IPS-NIHi11 (cell line): ENCODE measurements at regions not wholly inside any gene's neighbourhood (a gene's known extent, or its start where the extent isn't known, plus 50 kb on each side); places are given as distances from the start of the nearest gene placed in this dataset.

Source experiments
- DNase-seq: peaks from one replicate; pipeline ENCODE4 v3.0.0; 2012; ENCODE audit warnings: mixed read lengths, low spot score

DNA sequence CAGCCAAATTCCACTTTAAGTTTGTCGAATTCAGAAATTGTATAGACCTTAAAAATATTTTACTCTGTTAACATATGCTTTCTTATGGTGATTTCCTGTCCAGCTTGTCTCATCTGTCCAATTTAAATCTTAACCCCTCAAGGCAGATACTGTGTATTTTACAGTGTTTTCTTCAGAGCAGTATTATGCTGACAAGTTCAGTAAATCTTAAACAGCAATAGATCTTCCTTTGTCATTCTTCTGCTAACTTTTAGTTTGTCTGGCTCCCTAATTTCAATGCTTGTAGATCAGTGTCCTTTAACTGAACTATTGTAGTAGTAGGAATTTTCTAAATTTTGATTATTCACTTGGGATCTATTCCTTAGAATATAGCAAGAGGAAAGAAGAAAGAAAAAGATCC lies 52.8 kb upstream of the MEIS1 start:
- DNase-seq = no peak

DNA sequence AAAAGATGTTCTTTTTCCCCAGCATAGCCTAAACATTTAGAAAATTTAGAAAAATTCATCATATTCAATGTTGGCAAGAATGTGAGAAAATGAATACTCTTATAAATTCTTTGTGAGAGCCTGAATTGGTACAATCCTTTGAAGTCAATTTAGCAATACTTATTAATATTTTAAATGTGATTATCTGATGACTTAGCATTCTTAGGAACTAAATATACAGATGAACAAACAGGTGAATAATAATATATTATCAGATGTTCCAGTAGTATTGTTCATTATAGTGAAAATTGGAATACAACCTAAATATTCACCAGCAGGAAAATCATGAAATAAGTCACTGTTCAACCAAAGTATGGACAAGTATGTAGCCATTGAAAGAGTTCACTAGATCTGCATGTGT lies 55.5 kb upstream of the MEIS1 start:
- no peak for DNase-seq

DNA sequence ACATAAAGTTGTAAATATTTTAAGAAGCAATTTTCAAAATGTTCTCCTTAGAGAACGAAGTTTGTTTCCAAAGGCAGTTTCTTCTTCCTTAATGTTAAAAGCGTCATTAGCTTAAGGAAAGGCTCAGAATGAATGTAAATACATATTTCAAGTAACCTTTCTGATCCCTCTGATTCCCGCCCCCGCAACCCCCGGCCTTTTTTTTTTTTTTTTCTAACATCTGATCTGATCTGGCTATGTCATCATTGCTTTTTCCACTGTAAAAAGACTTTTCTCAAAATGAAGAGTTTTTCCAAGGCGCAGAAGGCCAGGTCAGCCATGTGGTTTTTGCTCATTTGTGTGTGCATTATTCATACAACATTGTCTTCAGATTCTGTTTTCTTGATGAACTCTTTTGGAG lies 57.1 kb upstream of the MEIS1 start:
- no peak for DNase-seq

DNA sequence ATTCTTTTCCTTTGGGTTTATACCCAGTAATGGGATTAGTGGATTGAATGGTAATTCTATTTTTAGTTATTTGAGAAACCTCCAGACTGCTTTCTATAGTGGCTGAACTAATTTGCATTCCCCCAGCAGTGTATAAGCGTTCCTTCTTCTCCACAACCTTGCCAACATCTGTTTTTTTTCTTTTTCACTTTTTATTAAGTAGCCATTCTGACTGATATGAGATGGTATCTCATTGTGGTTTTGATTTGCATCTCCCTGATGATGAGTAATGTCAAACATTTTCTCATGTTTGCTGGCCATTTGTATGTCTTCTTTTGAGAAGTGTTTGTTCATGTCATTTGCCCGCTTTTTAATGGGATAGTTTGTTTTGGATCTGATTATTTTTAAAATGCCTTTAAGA lies 64.1 kb upstream of the MEIS1 start:
- no peak for DNase-seq

DNA sequence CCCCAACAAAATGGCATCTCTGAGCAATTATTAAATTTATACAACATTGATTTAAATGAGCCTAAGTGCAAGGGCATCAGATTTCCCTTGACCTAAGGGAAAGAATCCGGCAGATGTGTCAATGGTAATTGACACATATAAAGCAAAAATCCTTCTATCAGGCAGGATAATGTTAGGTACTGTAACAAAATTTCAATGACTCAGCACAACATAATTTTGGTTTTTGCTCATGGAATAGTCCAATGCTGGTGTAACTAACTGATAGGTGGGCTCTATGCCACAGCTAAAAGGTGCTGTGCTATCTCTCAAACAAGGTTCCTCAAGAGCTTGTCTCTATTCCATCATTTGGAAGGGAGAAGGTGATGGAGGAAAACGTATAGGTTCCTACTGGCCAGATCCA lies 68.3 kb upstream of the MEIS1 start:
- no peak for DNase-seq

DNA sequence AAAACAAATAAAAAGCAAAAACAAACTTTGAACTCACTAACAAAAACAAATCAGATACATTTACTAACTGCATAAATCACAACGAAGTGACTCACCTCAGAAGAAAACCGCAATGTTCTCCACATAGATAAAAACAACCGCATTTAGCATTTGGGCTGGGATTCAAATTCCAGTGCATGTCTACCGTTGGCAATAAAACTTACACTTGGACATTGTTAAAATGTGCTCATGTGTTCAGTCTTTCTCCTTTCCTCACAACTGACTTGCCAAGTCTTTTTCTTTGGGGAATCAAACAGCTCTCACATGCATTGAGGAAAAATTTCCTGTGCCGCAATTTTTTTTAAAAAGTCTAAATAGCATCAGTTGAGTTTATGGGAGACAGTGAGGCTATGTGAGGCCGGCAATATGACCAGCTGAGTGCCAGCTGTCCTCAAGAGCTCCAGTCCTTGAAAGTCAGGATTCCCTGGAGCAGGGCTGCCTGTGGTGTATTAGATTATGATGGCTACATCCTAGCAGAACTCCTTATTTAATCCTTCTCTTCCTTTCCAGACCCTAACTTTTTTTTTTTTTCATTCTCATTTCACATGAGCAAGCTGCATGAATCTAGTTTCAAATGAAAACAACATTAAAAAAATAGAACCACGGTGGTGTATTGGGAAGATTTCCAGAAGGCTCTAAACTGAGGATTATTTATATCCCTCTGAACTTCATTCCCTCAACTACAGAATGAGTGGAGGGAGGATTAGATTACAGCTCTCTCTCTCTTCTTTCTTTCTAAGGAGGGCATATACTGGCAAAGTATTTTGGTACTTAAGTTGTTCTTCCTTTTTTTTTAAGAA lies 70.2 kb upstream of the MEIS1 start:
- DNase-seq = no peak

DNA sequence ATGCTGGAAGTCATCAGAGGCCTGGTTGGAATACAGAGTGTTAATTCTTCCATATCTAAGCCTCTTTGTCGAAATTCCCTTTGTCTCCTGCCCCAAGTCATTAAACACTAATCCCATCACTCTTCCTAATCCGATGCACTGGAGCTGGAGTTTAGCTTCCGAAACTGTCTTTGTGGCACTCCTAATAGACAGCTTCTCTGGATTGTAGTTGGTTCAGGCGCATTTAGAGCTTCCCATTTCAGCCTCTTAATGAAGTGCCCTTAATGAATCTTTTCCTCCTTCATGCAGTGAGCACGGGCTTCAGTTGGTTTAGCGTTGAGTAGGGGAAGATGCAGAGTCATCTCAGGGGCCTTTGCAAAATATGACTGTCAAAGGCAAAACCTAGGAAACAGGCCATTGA lies 72.2 kb upstream of the MEIS1 start:
- DNase-seq = no peak

DNA sequence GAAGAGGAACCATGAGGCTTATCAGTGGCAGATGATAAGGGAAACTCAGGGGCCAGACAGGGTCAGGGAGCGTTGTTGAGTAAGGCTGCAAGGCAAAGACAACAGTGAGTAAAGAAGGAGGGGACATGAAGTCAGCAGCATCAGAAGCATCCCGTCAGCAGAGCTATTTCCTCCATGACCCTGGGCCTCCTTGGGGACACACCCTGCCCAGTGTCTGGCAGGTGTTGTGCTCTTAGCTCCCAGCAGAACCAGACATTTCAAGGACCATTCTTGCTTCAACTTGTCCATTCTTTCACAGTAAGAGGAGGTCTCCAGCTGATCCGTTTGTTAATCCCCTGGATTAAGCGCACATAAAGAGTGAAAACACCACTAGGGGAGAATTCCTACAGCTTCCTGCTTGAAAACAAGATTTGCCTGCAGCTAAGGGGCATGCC lies 88.7 kb upstream of the MEIS1 start:
- no peak for DNase-seq

DNA sequence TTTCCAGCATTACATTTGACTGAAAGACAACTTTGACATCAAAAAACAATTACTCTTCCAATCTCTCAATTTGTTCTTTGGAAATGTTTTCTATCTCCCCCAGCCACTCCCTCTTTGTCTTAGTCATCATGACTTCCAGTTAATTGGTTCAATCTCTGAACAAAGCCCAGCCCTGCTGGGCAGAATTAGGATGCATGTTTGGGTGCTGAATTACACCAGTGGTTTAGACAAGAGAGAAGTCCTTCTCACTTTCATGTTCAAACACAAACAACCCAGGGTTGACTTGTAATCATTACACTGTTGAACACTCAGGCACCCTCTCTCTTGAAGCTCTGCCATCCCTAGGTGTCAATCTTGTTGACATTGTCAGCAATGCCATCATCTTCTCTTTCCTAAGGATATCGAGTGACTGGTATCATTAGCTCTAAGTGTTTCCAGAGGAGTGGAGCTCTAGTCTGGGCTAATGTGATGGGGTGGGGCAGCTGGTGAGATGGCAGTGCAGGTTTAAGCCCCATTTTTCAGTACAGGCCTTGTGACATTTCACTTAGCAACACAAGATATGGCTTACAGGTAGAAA lies 90.8 kb upstream of the MEIS1 start:
- DNase-seq = no peak

DNA sequence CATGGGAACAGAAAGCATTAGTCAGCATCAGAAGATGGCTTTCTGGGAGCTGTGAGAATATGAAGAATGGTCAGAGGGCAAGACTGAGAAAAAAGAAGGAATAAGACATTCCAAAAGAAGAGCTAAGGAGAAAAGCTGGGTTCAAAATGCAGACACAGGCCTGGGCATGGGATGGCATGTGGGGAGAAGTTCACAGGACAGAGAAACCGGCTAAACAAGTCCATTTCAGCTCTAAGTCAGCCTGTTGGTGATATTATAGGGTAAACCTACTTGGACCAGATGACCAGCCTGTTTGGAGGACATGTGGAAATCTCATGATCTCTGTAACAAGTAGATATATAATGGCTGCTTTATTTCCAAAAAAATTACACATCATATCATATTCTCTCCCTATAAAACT lies 91.7 kb upstream of the MEIS1 start:
- DNase-seq = no peak

DNA sequence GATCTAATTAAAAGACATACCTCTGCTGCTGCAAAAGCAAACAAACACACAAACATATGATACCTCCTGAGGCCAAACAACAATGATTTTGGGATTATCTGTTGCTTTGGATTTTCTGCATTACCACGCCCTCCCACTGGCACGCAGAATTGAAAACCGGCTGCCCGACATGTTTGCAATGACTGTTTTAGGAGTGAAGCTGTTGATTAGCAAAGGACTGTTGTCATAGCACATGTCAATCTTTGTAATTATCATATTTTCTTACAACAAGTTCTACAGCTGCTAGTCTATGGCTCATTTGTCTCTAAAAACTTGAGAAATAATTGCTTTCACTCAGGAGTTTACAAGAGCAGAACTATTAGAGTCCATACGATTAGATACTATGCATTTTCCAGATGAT lies 94.4 kb upstream of the MEIS1 start:
- no peak for DNase-seq

DNA sequence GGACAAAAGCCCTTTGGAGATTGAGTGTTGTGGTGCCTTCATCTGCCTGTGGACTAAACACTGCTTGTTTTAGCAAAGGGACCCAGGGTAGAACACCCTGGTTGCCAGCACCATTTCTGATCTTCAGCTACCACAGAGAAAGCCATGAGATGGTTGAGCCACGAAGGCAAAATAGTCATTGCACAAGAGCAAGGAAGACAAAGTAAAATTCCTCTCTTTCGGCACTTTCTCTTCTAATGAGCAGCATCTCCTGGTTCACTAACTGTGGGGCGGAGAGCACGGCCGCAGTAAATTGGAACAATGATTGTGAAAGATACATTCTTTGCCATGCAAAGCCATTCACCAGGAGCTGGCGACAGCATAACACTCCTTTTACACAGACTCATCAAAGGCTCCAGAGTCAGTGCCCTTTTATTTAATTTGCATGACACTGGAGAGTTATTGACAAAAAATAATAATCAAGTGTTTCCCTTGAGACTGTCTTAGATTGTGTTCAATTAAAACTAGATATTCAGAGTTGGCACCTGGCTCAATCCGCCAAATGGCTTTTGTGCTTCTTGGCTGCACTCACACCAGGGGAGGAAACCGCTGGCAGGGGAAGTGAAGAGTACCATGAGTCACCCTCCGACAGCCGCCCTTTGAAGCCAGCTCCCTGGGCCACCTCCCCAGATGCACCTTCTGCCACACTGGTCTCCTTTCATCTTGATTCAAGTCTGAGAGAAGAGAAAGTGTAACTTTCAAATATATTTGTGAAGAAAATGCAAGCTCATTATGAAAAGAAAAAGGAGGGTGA lies 100.5 kb upstream of the MEIS1 start:
- DNase-seq = peak; percentile 58

DNA sequence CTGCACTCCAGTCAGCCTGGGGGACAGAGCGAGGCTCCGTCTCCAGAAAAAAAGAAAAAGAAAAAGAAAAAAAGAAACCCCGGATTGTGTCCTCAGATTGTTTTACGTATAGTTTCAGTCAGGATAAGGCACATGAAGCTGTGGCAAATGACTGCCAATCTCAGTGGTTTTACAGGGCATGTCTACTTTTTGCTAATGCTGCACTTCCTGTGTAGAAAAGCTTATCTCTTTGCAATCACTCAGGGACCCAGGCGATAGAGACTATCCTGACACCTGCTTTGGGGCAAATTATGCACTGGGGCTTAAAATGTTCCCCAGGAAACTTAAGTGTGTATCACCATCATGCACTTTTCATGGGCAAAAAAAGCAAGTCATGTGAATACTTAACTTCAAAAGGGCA lies 103.7 kb upstream of the MEIS1 start:
- no peak for DNase-seq

DNA sequence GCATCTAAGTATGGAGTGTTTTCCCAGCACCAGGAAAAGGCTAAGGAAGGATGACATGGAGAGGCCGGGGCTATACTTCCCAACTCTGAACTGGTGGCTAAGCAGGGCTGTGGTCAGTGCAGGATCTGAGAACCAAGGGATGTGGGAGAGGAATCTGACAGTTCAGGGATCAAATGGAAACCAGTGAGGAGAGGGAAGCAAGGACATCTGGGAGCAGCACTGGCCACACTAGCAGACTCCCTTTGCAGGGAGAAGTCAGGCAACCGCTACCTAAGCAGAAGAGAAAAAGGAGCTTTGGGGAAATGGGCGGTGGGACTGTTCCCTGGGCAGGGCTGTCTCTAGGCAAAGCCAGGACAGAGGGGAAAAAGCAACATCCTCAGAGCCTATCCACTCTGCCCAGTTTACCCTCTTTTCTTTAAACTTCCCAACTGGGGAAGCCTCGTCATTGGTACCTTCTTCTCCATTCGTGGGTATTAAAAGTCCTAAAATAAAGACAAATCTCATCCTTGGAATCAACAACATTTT lies 105.8 kb upstream of the MEIS1 start:
- DNase-seq = no peak

DNA sequence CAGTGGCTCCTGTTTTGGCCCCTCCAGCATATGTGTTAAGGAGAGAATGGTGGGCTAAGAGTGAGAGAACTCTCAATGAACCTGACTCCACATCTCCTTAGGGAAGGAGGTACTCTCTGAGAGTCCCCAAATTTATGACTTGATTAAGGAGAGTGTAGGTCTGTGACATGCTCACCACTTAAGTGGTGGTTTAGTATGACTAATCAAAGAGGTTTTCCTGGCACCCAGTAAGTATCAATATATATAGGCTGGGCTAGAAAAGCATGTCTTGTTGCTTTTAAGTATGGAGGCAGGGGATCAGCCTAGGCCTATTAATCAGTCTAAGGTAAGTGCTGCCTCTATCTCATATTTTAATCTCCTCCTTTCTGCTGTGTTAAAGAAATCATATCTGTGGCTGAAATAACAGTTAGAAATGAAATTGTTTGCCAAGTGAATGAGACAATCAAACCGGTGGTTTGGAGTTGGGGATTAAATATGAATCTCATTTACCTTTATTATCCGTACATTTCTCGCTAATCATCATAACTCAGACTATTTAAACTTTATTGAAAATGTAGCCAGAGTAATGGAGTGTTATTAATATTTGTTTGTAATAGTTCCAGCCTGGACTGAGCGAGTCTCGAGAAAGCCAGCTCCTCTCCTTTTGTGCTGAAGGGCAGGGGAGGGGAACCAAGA lies 107.7 kb upstream of the MEIS1 start:
- DNase-seq = no peak

DNA sequence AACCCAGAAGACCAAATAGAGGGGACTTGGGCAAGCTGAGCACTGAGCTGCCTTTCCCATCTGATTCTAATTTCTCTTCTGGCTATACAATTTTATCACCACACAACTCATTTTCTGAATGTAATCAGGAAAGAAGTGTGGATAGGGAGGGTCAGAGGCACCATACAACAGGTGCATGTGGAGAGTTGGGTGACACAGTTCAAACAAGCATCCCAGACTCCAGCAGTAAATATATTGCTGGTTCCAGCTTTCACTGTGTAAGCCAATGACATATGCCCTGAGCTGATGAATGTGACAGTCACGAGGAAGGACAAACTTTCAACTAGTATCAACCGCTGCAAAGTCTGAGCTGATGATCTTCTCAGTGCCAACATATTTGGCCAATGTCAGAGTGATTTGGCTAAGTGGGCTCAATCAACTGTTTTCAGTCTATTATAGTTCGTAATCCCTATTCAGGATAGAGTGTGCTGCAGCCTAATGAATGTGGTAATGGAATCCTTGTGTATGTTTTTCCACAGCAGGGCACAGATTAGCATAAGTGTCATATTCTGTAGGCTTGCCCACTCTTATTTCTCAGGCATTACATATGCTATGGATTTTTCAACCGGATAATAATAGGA lies 109.9 kb upstream of the MEIS1 start:
- DNase-seq = no peak

DNA sequence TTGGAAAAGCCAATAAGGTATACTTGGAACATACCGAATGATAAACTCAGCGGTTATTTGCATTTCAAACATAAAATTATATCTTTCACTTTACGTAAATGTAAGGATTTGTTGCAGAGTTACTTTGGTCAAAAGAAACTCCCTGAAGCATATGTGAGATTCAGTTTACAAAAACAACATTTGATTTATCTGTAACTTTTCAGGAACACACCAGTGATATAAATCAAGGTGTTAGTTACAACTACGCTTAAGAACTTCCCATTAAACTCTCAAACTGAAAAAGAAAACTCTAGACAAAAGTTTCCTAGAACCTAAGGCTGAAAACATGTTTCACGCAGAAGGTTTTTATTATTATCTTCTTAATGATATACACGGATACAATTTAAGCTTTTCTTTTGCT lies 110.6 kb upstream of the MEIS1 start:
- DNase-seq = no peak

DNA sequence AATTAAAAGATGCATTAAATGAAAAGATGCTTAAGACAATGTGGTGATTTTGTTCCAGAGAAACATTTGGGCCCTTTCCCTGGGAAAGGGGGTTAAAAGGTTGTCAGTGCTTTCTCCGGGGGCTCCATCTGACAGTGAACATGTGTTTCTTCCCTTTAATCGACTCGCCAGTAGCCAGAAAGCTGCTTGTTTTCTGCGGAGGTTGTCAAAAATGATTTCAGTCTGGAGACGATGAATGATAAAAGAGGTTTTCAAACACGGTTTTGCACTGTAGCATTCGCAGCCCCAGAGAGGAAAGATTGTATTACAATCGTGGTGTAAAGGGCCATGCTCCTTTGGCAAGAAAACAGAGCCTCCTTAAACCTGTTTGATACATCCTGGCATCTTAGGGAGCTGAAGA lies 111.5 kb upstream of the MEIS1 start:
- DNase-seq = no peak

DNA sequence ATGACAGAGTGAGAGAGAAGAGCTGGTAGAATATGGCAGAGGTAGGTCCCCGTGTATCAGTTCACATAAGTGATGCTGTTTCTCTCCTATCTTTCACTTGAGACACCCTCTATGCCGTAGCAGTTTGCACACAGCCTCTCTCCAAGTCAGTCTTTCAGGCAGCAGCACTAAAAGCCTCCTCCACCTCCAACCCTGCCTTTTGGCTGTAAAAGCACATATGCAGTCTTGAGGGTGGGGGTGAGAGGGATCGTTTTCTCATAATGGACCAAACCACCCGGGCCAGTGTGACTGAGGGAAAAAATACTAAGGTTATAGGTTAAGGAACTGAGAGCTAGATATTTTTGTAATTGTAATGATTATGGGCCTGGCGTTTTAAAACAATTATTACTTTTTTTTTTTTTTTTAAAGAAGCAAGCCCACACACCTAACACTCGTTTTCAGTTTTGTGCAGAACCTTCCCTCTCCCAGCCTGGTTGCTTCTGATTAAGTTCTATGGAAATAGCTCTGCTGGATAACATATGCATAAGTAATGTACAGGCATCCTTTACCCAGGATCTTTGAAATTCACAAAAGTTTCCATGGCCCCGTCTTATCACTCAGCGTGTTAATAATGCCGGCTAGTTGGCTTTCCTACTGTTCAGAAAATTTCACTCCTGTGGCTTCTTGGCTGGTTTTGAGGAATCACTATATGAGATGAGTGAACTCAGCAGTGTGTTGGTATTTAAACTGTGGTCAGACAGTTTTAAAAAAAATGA lies 112.2 kb upstream of the MEIS1 start:
- DNase-seq = no peak

DNA sequence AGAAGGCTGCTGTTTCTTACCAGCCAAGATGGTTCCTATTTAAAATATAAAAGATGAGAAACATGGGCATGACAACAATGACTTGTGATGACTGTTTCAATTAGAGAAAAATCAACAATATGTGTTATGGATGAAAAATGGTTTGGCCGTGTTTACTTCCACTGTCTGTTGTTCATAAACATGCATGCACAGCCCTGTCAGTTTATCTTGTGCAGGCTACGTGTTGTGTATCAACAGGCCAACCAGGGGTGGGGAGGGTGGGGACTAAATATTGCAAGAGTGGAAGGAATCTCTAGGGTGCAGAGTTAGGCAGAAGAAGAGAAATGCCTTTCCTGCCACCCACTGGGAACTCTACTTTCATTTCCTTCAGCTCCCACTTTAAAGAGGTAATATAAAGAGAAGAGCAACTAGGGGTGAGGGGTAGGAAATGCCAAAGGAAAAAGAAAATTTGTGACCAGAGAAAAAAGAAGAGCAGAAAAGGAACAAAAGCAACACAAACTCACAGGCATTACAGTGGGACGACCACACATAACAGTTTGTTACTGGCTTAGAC lies 116.8 kb upstream of the MEIS1 start:
- DNase-seq = no peak
